GM12892 (cell line): ENCODE measurements at regions not wholly inside any gene's neighbourhood (a gene's known extent, or its start where the extent isn't known, plus 50 kb on each side); places are given as distances from the start of the nearest gene placed in this dataset.
"Not testable (repeated sequence)": the region's sequence is repeated elsewhere in the genome, so short reads cannot be mapped to it uniquely, and the experiment has no call there.

Experiments used
- POLR2A ChIP-seq: IDR thresholded peaks from 2 replicates; pipeline ENCODE4 v1.6.1; 2011; ENCODE audit warnings: low read depth, low read length, control low read depth
- POLR2AphosphoS5 ChIP-seq: IDR thresholded peaks from 2 replicates; pipeline ENCODE4 v1.6.1; 2011; ENCODE audit warnings: low read depth, low read length, control low read depth
- TAF1 ChIP-seq: IDR thresholded peaks from 2 replicates; pipeline ENCODE4 v1.6.1; 2011; ENCODE audit warnings: low read depth, mild to moderate bottlenecking, control low read depth, low read length, borderline replicate concordance

DNA sequence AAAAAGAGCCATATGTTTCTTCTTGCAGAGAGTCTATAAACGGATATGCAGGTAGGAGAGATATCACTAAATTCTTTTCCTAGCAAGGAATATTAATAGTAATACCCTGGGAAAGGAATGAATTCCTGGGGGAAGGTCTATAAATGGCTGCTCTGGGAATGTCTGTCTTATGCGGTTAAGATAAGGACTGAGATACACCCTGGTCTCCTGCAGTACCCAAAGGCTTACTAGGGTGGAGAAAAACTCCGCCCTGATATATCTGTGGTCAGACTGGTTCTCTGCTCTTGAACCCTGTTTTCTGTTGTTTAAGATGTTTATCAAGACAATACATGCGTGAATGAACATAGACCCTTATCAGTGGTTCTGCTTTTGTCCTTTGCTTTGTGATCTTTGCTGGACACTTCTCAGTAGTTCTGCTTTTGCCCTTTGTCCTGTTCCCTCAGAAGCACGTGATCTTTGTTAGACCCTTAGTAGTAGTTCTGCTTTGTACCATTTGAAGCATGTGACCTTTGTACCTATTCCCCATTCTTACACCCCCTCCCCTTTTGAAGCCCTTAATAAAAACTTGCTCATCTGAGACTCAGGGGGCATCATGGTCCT, 173.1 kb upstream of the CCZ1B start:
- not testable (repeated sequence) for TF ChIP-seq POLR2AphosphoS5, POLR2A, TAF1
